HL-60/S4 (cell line): ENCODE measurements at regions not wholly inside any gene's neighbourhood (a gene's known extent, or its start where the extent isn't known, plus 50 kb on each side); places are given as distances from the start of the nearest gene placed in this dataset.
"Not testable (repeated sequence)": the region's sequence is repeated elsewhere in the genome, so short reads cannot be mapped to it uniquely, and the experiment has no call there.

ENCODE experiments used
- in situ Hi-C: fragments of 300-500 bp; cut with MboI; formaldehyde crosslinking; loops from 2 replicates; pipeline ENCODE4 v1.14.3; 2022; ENCODE audit warnings: low sequenced_read_pairs

DNA sequence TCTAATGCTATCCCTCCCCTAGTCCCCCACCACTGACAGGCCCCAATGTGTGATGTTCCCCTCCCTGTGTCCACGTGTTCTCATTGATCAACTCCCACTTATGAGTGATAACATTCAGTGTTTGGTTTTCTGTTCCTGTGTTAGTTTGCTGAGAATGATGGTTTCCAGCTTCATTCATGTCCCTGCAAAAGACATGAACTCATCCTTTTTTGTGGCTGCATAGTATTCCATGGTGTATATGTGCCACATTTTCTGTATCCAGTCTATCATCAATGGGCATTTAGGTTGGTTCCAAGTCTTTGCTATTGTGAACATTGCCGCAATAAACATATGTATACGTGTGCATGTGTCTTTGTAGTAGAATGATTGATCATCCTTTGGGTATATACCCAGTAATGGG, 153.1 kb downstream of the OR13H1 start:
- in situ Hi-C loops = not testable (repeated sequence)

DNA sequence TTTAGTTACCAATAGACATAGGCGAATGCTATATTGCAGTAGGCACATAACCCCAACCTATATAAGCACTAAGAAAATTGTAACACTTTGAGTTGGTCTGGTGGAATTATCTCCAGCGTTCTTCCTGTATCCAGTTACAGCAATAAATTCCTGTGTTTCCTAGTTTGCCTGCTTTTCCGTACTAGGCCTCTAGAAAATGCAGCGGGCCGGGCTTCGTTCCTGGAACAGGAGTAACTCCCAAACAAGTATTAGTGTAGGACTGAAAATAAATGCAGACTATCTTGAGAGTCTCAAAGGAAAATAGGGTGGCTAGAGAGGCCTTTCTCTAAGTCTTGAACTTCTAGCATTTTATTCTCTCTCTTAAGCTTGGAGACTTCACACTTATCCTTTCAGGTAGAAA, 159.8 kb downstream of the OR13H1 start:
- in situ Hi-C loops = no loop called here

DNA sequence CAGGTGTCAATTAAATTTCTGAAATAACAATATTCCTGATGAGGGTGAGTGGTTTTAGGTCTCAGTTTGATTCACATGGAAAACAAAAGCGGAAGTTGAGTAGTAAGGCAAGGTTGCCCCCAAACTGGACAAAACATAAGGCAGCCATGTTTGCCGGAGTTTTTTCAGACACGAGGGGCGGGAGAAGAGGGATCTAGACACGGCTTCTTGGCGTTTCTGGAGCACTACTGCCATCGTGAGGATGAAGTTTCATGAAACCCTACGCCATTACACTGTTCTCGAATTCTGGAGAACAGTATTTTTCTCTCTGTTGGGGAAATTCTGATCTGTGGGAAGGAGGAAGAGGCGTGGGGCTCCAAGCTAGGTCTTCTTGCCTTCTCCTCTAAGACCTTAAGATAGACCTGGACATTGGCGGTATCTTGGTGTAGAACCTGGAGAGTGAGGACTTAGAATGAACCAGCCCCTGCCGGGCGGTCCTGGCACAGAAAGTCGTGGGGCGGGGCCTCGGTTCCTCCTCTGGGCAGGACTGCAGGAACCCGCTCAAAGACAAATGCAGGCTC, 160.3 kb downstream of the OR13H1 start:
- in situ Hi-C loops = no loop called here

DNA sequence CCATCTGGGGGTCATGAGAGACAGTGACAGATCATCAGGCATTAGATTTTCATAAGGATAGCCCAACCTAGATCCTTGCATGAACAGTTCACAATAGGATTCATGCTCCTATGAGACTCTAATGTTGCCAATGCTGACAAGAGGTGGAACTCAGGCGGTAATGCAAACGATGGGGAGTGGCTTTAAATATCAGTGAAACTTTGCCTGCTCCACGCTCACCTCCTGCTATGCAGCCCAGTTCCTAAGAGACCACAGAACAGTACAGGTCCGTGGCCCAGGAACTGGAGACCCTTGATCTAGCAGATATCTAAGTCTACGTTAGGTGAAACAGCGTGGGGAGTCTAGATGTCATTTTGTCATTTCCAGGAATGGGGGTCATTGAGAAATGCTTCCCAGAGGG, 165.7 kb downstream of the OR13H1 start:
- in situ Hi-C loops = no loop called here

- in situ Hi-C loops = no loop called here
Measured at GRCh38 chrX:131711478-131711867, 167.6 kb downstream of the OR13H1 start.

GRCh38 chrX:131723646-131724045, 179.8 kb downstream of the OR13H1 start:
- in situ Hi-C loops = no loop called here

- in situ Hi-C loops = no loop called here
Measured at GRCh38 chrX:131724292-131724691, 180.4 kb downstream of the OR13H1 start.

DNA sequence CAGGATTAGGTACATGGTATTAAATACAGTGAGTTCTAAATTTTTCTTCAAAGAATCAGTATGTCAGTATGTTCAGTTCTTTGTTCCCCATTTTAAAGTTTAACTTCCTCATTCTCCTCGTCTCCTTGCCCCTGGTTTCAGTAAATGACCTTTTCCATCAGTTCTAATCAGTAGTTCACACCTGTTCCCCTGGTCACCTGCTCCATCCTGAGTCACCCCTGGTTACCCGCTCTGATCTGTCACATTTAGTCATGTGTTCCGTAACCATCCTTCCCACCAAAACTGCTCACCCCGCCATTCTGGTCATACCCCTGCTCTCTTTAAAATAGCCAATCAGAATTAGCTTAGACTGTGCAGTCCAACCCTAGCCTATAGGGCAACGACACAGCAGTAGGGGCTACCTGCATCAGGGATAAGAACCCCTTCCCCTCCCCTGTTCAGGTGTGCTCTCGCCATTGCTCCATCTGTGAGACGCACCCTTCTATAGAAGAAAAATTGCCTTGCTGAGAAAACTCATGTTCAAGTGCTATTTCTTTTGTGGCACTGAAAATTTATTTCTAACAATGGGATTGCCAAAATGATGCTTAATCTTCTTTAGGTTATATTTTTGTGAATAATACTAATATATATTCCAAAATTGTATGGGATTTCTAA, 181.3 kb downstream of the OR13H1 start:
- in situ Hi-C loops = no loop called here

DNA sequence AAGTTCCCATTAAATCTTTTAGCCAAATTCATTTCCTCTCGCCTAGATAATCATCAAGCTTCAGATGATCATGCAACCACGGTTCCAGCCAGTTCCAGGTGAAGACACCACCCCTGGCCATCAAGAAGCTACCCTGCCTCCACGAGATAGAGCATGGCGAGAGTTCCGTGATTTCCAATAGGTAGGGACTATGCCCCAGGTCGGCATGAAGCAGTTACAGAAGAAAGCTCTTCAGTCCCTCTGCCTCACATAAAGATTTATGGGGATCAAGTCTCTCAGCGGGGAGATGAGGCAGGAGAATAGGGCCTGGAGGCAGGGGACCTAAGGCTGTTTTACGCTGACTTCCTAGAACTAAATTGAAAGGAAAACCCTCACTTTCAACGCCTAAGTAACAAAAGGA, 183.9 kb downstream of the OR13H1 start:
- in situ Hi-C loops = no loop called here

DNA sequence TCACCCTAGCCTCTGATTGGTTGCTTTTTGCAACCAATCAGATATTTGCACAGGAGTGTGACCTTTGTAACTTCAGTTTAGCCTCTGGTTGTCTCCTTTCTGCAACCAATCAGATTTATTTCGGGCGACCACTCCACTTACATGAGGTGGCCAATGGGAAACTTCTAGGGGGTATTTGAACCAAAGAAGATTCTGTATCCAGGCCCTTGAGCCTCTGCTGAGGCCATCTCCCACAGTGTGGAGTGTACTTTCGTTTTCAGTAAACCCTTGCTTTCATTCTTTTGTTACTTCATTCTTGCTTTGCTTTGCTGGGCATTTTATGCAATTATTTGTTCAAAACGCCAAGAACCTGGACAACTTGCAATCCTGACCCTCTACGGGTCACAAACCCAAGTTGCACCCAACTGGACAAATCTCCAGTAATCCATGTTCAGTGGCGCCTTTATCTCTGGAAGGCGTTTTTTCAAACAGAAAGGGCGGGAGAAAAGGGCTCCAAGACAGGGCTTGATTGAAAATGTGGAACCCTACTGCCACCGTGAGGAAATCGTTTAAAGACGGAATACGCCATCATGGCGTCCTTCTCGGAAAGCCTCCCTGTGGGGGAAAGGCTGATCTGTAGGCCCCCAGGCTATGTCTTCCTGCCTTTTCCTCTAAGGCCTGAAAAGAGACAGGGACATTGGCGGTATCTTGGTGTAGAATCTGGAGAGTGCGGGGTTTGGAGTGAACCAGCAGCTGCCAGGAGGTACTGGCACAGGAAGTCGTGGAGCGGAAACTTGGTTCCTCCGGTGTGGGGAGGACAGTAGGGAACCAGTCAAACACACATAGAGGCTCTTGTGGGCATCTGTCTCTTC, 184.6 kb downstream of the OR13H1 start:
- in situ Hi-C loops = no loop called here

- in situ Hi-C loops = no loop called here
Measured at GRCh38 chrX:131729295-131729694, 185.4 kb downstream of the OR13H1 start.

- in situ Hi-C loops = no loop called here
Measured at GRCh38 chrX:131734621-131735020, 190.7 kb downstream of the OR13H1 start.

DNA sequence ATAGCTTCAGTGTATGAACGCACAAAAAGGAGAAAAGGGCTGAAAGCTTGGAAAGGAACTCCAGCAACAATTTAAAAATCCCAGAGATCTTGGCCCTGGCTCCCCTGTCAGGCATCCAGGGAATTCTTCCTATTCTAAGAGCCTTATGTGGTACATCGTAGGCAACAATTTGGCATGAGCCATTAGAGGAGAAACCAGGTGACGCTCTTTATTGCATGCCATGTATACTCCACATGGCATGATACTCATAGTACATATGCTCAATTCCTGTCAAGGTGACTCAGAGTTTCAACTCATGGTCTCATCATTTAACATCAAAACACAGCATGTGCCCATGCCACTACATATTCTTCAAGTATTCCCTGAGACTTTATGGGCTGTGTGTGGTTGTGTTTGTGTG, 191.3 kb downstream of the OR13H1 start:
- in situ Hi-C loops = no loop called here

DNA sequence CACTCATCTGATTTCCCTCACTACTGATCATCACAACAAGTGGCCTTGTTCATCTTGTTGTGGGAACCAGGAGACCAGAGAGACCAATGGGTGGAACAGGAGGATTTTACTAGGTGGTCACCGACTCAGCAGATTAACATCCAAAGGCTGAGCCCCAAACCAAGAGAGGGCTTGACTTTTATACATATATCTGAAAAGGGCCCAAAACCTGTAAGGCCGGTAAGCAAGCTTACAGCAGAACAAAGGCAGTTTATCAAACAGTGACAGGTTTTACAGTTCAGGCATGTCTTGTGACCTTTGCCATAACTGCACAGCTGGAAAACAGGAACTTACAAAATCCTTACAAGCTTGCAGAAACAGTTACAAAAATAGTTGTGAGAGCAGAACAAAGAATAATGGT, 195.9 kb downstream of the OR13H1 start:
- in situ Hi-C loops = no loop called here

DNA sequence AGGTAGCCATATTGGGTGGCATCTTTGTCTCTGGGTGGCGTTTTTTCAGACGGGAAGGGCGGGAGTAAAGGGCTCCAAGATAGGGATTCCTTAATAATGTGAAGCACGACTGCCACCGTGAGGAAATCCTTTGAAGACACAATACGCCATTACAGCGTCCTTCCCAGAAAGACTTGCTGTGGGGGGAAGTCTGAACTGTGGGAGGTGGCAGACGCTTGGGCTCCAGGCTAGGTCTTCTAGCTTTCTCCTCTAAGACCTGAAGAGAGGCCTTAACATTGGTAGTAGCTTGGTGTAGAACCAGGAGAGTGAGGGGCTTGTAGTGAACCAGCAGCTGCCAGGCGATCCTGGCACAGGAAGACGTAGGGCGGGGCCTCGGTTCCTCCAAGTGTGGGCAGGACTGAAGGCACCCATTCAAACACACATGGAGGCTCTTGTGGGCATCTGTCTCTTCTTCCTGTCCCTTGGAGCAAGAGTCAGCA, 197.3 kb downstream of the OR13H1 start:
- in situ Hi-C loops = no loop called here

- in situ Hi-C loops = no loop called here
Measured at GRCh38 chrX:131745942-131746489, 202.1 kb downstream of the OR13H1 start.

GRCh38 chrX:131746491-131746968, 202.7 kb downstream of the OR13H1 start:
- in situ Hi-C loops = no loop called here

DNA sequence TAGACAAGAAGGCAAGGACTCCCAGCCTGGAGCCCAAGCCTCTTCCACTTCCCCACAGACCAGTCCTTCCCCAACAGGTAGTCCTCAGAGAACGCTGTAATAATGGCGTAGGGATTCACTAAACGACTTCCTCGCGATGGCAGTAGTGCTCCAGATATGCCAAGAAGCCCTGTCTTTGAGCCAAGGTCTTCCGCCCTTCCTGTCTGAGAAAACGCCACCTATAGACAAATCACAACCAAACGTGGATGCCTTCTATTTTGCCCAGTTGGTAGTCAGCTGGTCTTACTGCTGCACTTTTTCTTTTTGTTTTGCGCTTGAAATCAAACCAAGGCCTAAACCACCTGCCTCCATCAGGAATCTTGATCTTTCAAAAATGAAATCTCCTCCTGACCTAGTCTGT, 203.3 kb downstream of the OR13H1 start:
- in situ Hi-C loops = no loop called here

DNA sequence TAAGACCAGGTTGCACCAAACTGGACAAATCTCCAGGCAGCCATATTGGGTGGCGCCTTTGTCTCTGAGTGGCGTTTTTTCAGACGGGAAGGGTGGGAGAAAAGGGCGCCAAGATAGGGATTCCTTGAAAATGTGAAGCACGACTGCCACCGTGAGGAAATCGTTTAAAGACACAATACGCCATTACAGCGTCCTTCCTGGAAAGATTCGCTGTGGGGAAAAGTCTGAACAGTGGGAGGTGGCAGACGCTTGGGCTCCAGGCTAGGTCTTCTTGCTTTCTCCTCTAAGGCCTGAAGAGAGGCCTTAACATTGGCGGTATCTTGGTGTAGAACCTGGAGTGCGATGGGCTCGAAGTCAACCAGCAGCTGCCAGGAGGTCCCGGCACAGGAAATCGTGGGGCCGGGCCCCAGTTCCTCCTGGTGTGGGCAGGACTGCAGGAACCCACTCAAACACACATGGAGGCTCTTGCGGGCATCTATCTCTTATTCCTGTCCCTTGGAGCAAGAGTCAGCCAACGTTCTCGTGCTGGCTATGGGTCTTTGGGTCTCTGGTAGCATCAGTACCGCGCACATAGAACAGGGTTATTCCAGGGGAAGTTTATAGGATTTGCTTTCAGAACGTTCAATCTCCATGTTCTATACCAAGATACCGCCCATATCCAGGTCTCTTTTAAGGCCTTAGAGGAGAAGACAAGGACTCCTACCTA, 208.8 kb downstream of the OR13H1 start:
- in situ Hi-C loops = no loop called here

GRCh38 chrX:131762802-131763234, 218.9 kb downstream of the OR13H1 start:
- in situ Hi-C loops = no loop called here

- in situ Hi-C loops = no loop called here
Measured at GRCh38 chrX:131763674-131764073, 219.8 kb downstream of the OR13H1 start.
